Heart left ventricle (tissue), 13 donors: ENCODE measurements at regions not wholly inside any gene's neighbourhood (a gene's known extent, or its start where the extent isn't known, plus 50 kb on each side); places are given as distances from the start of the nearest gene placed in this dataset.

Source experiments
- CTCF ChIP-seq, 12 donors: fragments of 200-600 bp; sonication (generic) in 4 of 12; IDR thresholded peaks; one replicate each; pipeline versions ENCODE4 v1.5.0 to v1.8.0; 2018 to 2022; ENCODE audit warnings: antibody characterized with exemption in 12 of 12, mild to moderate bottlenecking in 5 of 12
- POLR2A ChIP-seq, 2 donors: fragments of 450-650 bp; IDR thresholded peaks; one replicate each; pipeline ENCODE4 v1.6.1; 2017; ENCODE audit warnings: antibody characterized with exemption in 2 of 2, mild to moderate bottlenecking in 2 of 2, moderate library complexity in 2 of 2
- donor health status: ischemic (EF 13 %, LVEDD 7.1; RV severe dilation, severe dysfunction).
- donor health status: DM: no; HTN: yes; CAD: no.
- donor health status: DM: no; HTN: no; CAD: no.
- donor health status: ischemic (EF 25% LVEDD 6.9; RV normal size, moderate dysfunction).
- donor health status: ischemic (EF 25% LVEDD 5.7; RV mildly dilated, moderate dysfunction).
- donor health status: ischemic (EF 35%, LVEDD 5.7; RV mildly dilated, moderate dysfunction).
- donor health status: nonischemic (EF 11% LVEDD 7.7; RV severe dilation, severe dysfunction).
- donor health status: DM: yes; HTN: yes; CAD: no.
- donor health status: PGD.
- donor health status: ischemic (EF 29% LVEDD 5.4; RV normal size, mild dysfunction).
- donor health status: nonischemic (EF 23%, LVEDD 6.1; RV moderate dilation, normal function).

- TF ChIP-seq CTCF (IDR thresholded peaks at IDR 0.05) (no peak), POLR2A (IDR thresholded peaks at IDR 0.05) (no peak)
These were observed 175.7 kb upstream of the DDHD1 start for GRCh38 chr14:53328841-53329240.
